HEK293 (cell line): ENCODE measurements at regions not wholly inside any gene's neighbourhood (a gene's known extent, or its start where the extent isn't known, plus 50 kb on each side); places are given as distances from the start of the nearest gene placed in this dataset.

ENCODE experiments used
- CTCF ChIP-seq: fragments of 450-650 bp; formaldehyde crosslinking; IDR thresholded peaks from 2 replicates; pipeline ENCODE4 v1.5.1; 2016; ENCODE audit warnings: missing biosample characterization, missing genetic modification characterization
- MYNN ChIP-seq: fragments of 450-650 bp; formaldehyde crosslinking; IDR thresholded peaks from 2 replicates; pipeline ENCODE4 v1.5.1; 2016; ENCODE audit warnings: missing biosample characterization, missing genetic modification characterization, borderline replicate concordance
- TCF7L2 ChIP-seq: IDR thresholded peaks from 2 replicates; pipeline ENCODE4 v1.6.1; 2011; ENCODE audit warnings: low read depth, mild to moderate bottlenecking, inconsistent platforms, low read length, moderate library complexity, borderline replicate concordance
- YY1 ChIP-seq: fragments of 450-650 bp; formaldehyde crosslinking; IDR thresholded peaks from 2 replicates; pipeline ENCODE4 v1.5.1; 2018; ENCODE audit warnings: missing biosample characterization, missing genetic modification characterization
- ZBTB17 ChIP-seq: fragments of 450-650 bp; formaldehyde crosslinking; IDR thresholded peaks from 2 replicates; pipeline ENCODE4 v1.5.1; 2016; ENCODE audit warnings: missing biosample characterization, missing genetic modification characterization
- ZNF174 ChIP-seq: fragments of 450-650 bp; formaldehyde crosslinking; IDR thresholded peaks from 2 replicates; pipeline ENCODE4 v1.5.0; 2017; ENCODE audit warnings: missing biosample characterization, mild to moderate bottlenecking, missing genetic modification characterization
- ZNF214 ChIP-seq: fragments of 450-650 bp; formaldehyde crosslinking; IDR thresholded peaks from 2 replicates; pipeline ENCODE4 v1.5.1; 2017; ENCODE audit warnings: missing biosample characterization, mild to moderate bottlenecking, missing genetic modification characterization, borderline replicate concordance
- ZNF24 ChIP-seq: fragments of 450-650 bp; formaldehyde crosslinking; IDR thresholded peaks from 2 replicates; pipeline ENCODE4 v1.5.1; 2016; ENCODE audit warnings: missing biosample characterization, missing genetic modification characterization
- ZNF248 ChIP-seq: fragments of 450-650 bp; formaldehyde crosslinking; IDR thresholded peaks from 2 replicates; pipeline ENCODE4 v1.5.1; 2017; ENCODE audit warnings: missing biosample characterization, missing genetic modification characterization
- ZNF433 ChIP-seq: fragments of 450-650 bp; formaldehyde crosslinking; IDR thresholded peaks from 2 replicates; pipeline ENCODE4 v1.5.1; 2016; ENCODE audit warnings: missing biosample characterization, missing genetic modification characterization, low read depth
- ZNF560 ChIP-seq: fragments of 450-650 bp; formaldehyde crosslinking; IDR thresholded peaks from 2 replicates; pipeline ENCODE4 v1.5.1; 2017; ENCODE audit warnings: missing biosample characterization, missing genetic modification characterization, borderline replicate concordance
- ZNF660 ChIP-seq: fragments of 450-650 bp; IDR thresholded peaks from 2 replicates; pipeline ENCODE4 v1.5.1; 2018; ENCODE audit warnings: missing biosample characterization, mild to moderate bottlenecking, missing genetic modification characterization
- ZNF692 ChIP-seq: fragments of 450-650 bp; formaldehyde crosslinking; IDR thresholded peaks from 2 replicates; pipeline ENCODE4 v1.5.1; 2016; ENCODE audit warnings: missing biosample characterization, missing genetic modification characterization
- ZXDB ChIP-seq: fragments of 450-650 bp; formaldehyde crosslinking; IDR thresholded peaks from 2 replicates; pipeline ENCODE4 v1.5.1; 2016; ENCODE audit warnings: missing biosample characterization, missing genetic modification characterization

- TF ChIP-seq CTCF (tag by site-specific recombination) (no peak), ZNF248 (tag by site-specific recombination) (no peak), ZNF174 (tag by site-specific recombination) (no peak), ZNF214 (tag by site-specific recombination) (no peak), YY1 (no peak), MYNN (no peak), ZNF692 (tag by site-specific recombination) (no peak), ZNF24 (tag by site-specific recombination) (no peak), ZNF560 (no peak), ZXDB (tag by site-specific recombination) (no peak), ZNF433 (tag by site-specific recombination) (no peak), ZBTB17 (tag by site-specific recombination) (no peak), ZNF660 (no peak), TCF7L2 (no peak)
Measured at GRCh38 chr3:4191971-4192370, 111.2 kb upstream of the SETMAR start.
